Middle frontal gyrus (tissue), 1 donor: ENCODE measurements at regions not wholly inside any gene's neighbourhood (a gene's known extent, or its start where the extent isn't known, plus 50 kb on each side); places are given as distances from the start of the nearest gene placed in this dataset.
"Not testable (repeated sequence)": the region's sequence is repeated elsewhere in the genome, so short reads cannot be mapped to it uniquely, and the experiment has no call there.

ENCODE experiments used
- DNase-seq: peaks from one replicate; pipeline ENCODE4 v3.0.0-alpha.2; 2015; ENCODE audit warnings: low spot score; ENCODE audit errors: extremely low spot score

GRCh38 chr6:140847262-140847645 is 1285.5 kb upstream of the GJE1 start:
- DNase-seq: no peak

DNA sequence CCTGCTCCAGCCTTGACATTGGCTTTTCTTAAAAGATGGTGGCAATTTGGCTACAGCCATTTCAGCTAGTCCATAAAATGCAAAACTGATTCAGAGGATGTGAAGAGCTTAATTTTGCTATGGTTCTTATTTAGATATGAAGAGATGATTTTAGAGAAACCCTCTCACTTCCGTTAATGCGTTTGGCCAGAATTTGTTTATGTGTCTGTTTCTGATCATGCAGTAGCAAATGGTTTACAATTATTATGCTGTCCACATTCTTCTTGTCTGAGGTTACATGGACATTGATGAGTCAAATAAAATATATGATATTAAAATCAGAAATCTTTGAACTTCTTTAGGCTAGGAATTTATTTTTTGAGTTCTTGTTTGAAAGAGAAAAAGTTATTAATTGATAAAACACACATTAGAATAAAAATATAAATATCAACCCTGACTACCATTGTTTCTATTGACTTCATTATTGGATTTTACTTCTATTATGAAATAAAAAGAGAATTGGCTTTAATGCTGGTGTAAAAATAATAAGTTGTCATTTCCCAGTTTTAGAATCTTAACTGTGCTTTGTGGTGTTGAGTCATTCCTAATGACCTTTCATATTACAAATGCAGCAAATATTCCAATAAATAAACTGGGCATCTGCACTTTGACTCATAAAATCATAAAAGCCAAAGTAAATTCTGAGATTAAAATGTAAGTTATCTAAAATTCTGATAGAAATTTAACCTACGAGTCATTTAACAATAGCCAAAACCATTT is 1286.0 kb upstream of the GJE1 start:
- no peak for DNase-seq

GRCh38 chr6:140845701-140846100 is 1287.0 kb upstream of the GJE1 start:
- no peak for DNase-seq

GRCh38 chr6:140844167-140844566 is 1288.6 kb upstream of the GJE1 start:
- DNase-seq: no peak

DNA sequence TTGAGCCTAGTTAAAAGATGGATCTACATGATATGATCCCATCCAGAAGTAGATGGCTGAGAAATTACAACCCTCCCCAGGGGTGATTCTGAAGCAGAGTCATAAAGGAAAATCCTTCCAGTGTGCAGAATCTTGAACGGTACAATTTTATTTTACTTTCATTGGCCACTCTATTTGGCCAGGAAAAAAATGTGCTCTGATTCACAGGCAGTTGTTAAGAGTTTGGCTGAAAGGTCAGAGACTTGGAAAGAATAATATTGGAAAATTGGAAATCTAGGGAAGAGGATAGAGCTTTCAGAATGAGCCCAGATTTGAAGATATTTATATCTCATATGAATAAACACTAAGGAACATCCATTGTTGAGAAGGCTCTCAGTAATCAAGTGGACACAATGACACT is 1299.3 kb upstream of the GJE1 start:
- DNase-seq: no peak

- no peak for DNase-seq
Observed at GRCh38 chr6:140830666-140831065, 1302.1 kb upstream of the GJE1 start.

GRCh38 chr6:140828856-140829255 is 1303.9 kb upstream of the GJE1 start:
- no peak for DNase-seq

DNA sequence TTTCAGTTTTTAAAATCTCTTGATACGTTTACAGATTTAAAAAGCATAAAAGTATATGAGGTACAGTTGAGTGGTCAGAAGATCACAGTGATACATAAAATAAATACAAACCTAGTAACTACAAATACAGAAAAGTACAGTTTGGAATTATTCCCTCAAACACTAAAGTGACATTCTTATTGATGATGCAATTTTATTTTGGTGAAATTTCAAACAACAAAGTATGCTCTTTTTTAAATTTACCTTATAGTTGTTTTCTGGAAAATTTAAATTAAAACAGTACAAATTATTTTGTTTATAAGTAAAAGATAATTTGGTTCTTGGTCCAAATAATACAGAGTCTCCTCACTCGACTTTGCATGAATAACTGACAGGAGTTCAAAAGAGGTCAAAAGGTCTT is 1305.1 kb upstream of the GJE1 start:
- no peak for DNase-seq

GRCh38 chr6:140825731-140826130 is 1307.0 kb upstream of the GJE1 start:
- no peak for DNase-seq

- no peak for DNase-seq
Observed at GRCh38 chr6:140824595-140824994, 1308.1 kb upstream of the GJE1 start.

DNA sequence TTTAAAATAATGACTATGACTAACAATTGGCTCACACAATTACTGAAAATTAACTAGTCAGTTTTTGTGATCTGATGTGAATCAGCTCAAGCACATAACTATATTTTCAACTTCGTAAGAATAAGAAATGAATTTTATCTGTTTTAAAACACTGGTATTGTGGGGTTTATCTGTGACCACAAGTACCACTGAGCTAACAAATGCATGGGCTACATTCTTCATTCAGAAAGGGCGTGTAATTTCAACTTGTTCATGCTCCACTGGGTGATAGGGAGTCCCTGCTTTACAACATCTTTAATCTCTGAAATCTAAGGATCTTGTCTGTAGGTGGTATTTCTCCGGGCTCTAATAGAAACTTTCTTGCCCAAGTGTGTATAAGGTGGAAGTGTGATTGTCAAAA is 1311.5 kb upstream of the GJE1 start:
- DNase-seq: no peak

DNA sequence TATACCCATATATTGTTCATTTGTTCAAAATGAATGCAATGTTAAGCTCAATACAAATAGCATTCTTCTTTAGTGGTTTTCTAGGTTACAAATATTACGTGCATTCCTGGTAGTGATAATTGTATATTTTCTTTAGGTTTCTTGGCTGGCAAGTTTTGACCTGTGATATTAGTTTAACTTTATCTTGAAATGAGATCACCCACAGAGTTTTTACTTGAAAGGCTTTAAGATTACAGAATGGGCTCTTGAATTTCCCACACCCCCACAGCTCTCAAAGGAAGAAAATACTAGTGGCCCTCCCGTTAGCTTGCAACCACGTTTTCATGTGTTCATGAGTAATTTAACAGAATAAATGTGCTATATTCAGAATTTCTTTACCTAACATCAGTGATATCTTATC is 1315.5 kb upstream of the GJE1 start:
- DNase-seq: no peak

DNA sequence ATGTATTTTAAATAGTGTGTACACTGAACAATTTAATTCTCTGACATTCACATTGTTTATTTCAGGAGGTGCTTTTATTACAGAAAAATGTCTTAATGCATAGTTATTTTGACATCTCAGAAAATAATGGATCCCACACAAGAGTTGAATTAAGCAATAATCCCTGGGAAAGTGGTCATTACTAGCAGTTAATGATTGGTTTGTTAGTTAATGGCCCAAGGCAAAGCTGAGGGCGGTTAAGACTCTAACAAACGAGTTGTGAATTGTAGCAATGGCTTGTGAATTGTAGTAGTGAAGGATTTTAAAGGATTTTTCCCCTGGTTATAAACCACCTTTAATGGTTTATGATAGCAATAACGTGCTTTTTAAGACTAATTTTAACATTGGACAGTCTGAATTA is 1316.0 kb upstream of the GJE1 start:
- DNase-seq: no peak

GRCh38 chr6:140812636-140813035 is 1320.1 kb upstream of the GJE1 start:
- DNase-seq: no peak

- DNase-seq: no peak
Observed at GRCh38 chr6:140811642-140812041, 1321.1 kb upstream of the GJE1 start.

DNA sequence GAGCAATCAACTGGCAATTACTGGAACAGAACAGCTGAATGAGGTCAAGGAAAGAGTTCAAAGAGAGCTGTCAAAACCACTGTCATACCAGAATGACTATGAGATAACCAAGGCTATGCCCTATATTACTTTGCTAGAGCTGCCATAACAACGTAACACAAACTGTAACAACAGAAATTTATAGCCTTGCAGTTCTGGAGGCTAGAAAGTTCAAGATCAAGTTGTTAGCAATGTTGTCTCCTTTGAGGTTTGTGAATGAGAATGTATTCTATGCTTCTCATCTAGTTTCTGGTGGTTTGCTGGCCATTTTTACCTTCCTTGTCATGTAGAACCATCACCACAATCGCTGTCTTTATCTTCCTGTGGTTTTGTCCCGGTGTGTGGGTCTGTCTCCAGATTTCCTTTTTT is 1323.0 kb upstream of the GJE1 start:
- DNase-seq: no peak

DNA sequence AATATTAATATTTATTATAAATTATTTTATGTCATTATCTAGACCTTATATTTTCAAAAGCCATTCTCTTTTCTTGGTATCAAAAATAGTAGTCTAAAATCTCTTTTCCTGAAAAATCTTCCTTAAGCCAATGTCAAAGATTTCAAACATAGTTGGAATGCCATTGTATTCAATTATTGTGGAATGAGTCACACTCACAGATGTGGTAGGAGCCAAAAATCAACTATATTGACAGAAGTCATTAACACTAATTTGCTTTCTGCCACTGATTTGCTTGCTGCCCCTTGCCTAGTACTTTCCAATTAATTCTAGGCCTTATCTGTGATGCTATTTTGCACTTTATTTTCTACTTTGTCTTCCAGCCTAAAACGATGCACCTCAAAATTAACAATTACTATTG is 1326.3 kb upstream of the GJE1 start:
- no peak for DNase-seq

DNA sequence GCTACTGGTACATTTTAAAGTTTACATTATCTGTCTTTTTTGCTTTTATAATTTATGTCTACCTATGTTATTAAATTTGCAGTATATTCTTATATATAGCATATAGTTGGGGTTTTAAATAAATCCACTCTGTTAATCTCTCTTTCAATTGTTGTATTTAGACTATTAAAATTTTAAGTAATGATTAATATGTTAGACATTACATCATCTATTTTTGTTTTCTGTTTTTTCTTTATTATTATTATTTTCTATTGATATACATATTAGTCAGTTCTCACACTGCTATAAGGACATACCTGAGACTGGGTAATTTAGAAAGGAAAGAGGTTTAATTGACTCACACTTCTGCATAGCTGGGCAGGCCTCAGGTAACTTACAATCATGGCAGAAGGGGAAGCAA is 1338.2 kb upstream of the GJE1 start:
- no peak for DNase-seq

GRCh38 chr6:140790109-140790508 is 1342.6 kb upstream of the GJE1 start:
- no peak for DNase-seq

DNA sequence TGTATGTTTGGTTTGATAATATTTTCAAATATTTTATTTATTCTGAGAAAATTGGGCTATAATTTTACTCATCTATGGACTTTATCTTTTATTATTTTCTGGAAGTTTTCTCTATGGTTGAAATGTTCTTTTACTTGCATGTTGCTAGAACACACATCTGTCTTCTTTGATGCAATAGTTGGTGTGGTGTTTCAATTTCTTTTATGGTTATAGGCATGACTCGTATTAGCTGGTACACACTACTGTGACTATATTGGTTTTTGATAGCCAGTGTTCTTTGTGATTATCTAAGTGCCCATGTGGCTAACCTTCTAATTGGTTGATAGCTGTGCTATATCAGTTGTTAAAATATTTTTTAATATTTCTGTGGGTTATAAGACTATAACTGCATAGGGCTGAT is 1343.3 kb upstream of the GJE1 start:
- DNase-seq: no peak

- DNase-seq: no peak
Observed at GRCh38 chr6:140785926-140786325, 1346.8 kb upstream of the GJE1 start.

- no peak for DNase-seq
Observed at GRCh38 chr6:140784573-140784972, 1348.2 kb upstream of the GJE1 start.

DNA sequence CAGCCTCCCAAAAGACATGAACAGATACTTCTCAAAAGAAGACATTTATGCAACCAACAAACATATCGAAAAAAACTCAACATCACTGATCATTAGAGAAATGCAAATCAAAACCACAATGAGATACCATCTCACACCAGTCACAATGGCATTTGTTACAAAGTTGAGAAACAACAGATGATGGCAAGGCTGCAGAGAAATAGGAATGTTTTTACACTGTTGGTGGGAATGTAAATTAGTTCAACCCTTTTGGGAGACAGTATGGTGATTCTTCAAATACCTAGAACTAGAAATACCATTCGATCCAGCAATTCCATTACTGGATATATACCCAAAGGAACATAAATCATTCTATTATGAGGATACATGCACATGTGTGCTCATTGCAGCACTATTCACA is 1349.2 kb upstream of the GJE1 start:
- DNase-seq: not testable (repeated sequence)

- no peak for DNase-seq
Observed at GRCh38 chr6:140782941-140783340, 1349.8 kb upstream of the GJE1 start.
